IPS DF 4.7 (cell line): ENCODE measurements at regions not wholly inside any gene's neighbourhood (a gene's known extent, or its start where the extent isn't known, plus 50 kb on each side); places are given as distances from the start of the nearest gene placed in this dataset.
"Not testable (repeated sequence)": the region's sequence is repeated elsewhere in the genome, so short reads cannot be mapped to it uniquely, and the experiment has no call there.

Source experiments
- DNase-seq: peaks from one replicate; pipeline ENCODE4 v3.0.0-alpha.2; 2013; ENCODE audit warnings: low spot score; ENCODE audit errors: extremely low read depth

- DNase-seq = not testable (repeated sequence)
Observed at GRCh38 chr7:123264820-123265219, 65.1 kb upstream of the SLC13A1 start.

- no peak for DNase-seq
Observed at GRCh38 chr7:123260428-123260960, 60.7 kb upstream of the SLC13A1 start.

- no peak for DNase-seq
Observed at GRCh38 chr7:123259759-123260158, 60.0 kb upstream of the SLC13A1 start.
